HL-60 (cell line): ENCODE measurements at regions not wholly inside any gene's neighbourhood (a gene's known extent, or its start where the extent isn't known, plus 50 kb on each side); places are given as distances from the start of the nearest gene placed in this dataset.

ENCODE experiments used
- CTCF ChIP-seq: IDR thresholded peaks from one replicate; pipeline ENCODE4 v1.5.1; 2011; ENCODE audit warnings: low read length, control low read depth, inconsistent platforms; ENCODE audit not compliant: insufficient read depth
- GABPA ChIP-seq: IDR thresholded peaks from 2 replicates; pipeline ENCODE4 v1.6.1; 2012; ENCODE audit warnings: low read depth

- TF ChIP-seq CTCF (no peak), GABPA (no peak)
These were observed 140.4 kb downstream of the DKK1 start for GRCh38 chr10:52454491-52454890.
